NB4 (cell line): ENCODE measurements at regions not wholly inside any gene's neighbourhood (a gene's known extent, or its start where the extent isn't known, plus 50 kb on each side); places are given as distances from the start of the nearest gene placed in this dataset.

ENCODE experiments used
- CTCF ChIP-seq: IDR thresholded peaks from one replicate; pipeline ENCODE4 v1.5.1; 2012; ENCODE audit warnings: low read depth, low read length
- POLR2A ChIP-seq: IDR thresholded peaks from 2 replicates; pipeline ENCODE4 v1.6.1; 2011; ENCODE audit warnings: mild to moderate bottlenecking; ENCODE audit not compliant: insufficient read length; ENCODE audit errors: extremely low read depth

- no peak for TF ChIP-seq POLR2A
- no peak for TF ChIP-seq CTCF
Observed at GRCh38 chr2:177010861-177011260, 201.7 kb upstream of the HNRNPA3 start.
